ENCODE measurements at regions not wholly inside any gene's neighbourhood (a gene's known extent, or its start where the extent isn't known, plus 50 kb on each side); places are given as distances from the start of the nearest gene placed in this dataset.

DNA sequence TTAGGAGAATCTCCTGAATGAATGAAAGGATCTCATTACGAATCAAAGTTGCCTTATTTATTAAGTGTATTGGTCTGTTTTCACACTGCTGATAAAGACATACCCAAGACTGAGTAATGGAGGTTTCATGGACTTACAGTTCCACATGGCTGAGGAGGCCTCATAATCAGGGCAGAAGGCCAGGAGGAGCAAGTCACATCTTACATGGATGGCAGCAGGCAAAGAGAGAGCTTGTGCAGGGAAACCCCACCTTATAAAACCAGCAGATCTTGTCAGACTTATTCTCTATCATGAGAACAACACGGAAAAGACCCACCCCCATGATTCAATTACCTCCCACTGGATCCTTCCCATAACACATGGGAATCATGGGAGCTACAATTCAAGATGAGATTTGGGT is 785.2 kb upstream of the POU3F3 start:
- H3K79me2 ChIP-seq (ENCODE audit: insufficient read depth): no peaks in the 10 kb centered on the region
- WGBS (ENCODE audit: low lambda C conversion rate): 0% methylated on average over 2 of the region's 2 CpGs
- CTCF ChIA-PET: interaction anchor here (2.0 kb wide), 1 partner anchor 9 kb away, joined by 4 read pairs; no protein-coding TSS in a partner anchor

DNA sequence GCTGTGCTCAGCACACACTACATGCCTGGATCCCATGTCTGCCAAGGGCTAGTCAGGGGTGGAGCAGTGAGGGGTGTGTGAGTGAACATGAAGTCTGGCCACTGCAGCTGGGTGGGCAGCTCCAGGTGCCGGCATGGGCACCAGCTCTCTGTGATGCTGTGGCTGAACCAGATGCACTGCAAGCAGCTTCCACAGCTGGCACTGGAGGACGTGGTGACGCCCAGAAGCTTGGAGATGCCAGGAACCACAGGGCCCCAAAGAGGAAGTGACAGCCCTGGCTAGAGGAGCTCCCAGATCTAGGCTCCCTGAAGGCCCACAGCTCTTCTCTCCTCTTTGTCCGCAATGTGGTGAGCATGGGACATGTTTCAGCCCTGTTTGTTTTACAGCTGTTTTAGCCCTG is 776.3 kb upstream of the POU3F3 start:
- H4K20me1 ChIP-seq (ENCODE audit: insufficient read depth): no peaks in the 10 kb centered on the region
- CTCF ChIA-PET: interaction anchor here (1.5 to 2.0 kb wide), 2 partner anchors 10 to 772 kb away, joined by 4 read pairs; no protein-coding TSS in a partner anchor
- TF ChIP-seq USF1 (IDR thresholded peaks at IDR 0.05; ENCODE audit: borderline replicate concordance, low read depth): no peak
- TF ChIP-seq, protein P1, sequence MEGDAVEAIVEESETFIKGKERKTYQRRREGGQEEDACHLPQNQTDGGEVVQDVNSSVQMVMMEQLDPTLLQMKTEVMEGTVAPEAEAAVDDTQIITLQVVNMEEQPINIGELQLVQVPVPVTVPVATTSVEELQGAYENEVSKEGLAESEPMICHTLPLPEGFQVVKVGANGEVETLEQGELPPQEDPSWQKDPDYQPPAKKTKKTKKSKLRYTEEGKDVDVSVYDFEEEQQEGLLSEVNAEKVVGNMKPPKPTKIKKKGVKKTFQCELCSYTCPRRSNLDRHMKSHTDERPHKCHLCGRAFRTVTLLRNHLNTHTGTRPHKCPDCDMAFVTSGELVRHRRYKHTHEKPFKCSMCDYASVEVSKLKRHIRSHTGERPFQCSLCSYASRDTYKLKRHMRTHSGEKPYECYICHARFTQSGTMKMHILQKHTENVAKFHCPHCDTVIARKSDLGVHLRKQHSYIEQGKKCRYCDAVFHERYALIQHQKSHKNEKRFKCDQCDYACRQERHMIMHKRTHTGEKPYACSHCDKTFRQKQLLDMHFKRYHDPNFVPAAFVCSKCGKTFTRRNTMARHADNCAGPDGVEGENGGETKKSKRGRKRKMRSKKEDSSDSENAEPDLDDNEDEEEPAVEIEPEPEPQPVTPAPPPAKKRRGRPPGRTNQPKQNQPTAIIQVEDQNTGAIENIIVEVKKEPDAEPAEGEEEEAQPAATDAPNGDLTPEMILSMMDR (IDR thresholded peaks at IDR 0.05): no peak
- DNase-seq: no peak
- H3K27ac ChIP-seq (ENCODE audit: low read depth in 2 of 2, low read length in 1 of 2): no peak overlapping the region
- H3K27me3 ChIP-seq (ENCODE audit: insufficient read depth): no peaks in the 10 kb centered on the region
- no peak overlapping the region for H2AFZ ChIP-seq (ENCODE audit: low read depth)
- no peak overlapping the region for H3K9ac ChIP-seq
- no peaks in the 10 kb centered on the region for H3K4me1 ChIP-seq (ENCODE audit: control insufficient read depth in 1 of 2, insufficient read depth in 2 of 2, low read depth in 1 of 2, low read length in 1 of 2)
- no peaks in the 10 kb centered on the region for H3F3A ChIP-seq (replicated peaks; ENCODE audit: insufficient read depth)
- H3K9me2 ChIP-seq: no peaks in the 10 kb centered on the region
- H3K79me2 ChIP-seq (ENCODE audit: insufficient read depth): no peaks in the 10 kb centered on the region
- POLR2A ChIA-PET: no interaction called here
- no peaks in the 10 kb centered on the region for H3K36me3 ChIP-seq (replicated peaks in 1 of 2; ENCODE audit: control insufficient read depth in 1 of 2, insufficient read depth in 2 of 2, low read length in 1 of 2)
- WGBS (ENCODE audit: low lambda C conversion rate): 11% methylated on average over 3 of the region's 4 CpGs
- 0 out of 2 replicates have a peak, but pooled peaks cover 2% of the 10 kb centered on the region for H3K9me3 ChIP-seq
- H3K4me2 ChIP-seq: no peak overlapping the region
- H3K4me3 ChIP-seq (ENCODE audit: low read depth in 2 of 2, low read length in 1 of 2): no peak overlapping the region

More for the DNA sequence above, 785.2 kb upstream of the POU3F3 start:
- POLR2A ChIA-PET: no interaction called here
- Histone ChIP-seq H3K9me3 (no peaks in the 10 kb centered on the region), H2AFZ (ENCODE audit: low read depth) (no peak overlapping the region), H3K27me3 (ENCODE audit: insufficient read depth) (no peaks in the 10 kb centered on the region), H3K9ac (no peak overlapping the region), H3K27ac (ENCODE audit: low read depth in 2 of 2, low read length in 1 of 2) (no peak overlapping the region), H3K4me3 (ENCODE audit: low read depth in 2 of 2, low read length in 1 of 2) (no peak overlapping the region), H3K4me2 (no peak overlapping the region), H3K36me3 (replicated peaks in 1 of 2; ENCODE audit: control insufficient read depth in 1 of 2, insufficient read depth in 2 of 2, low read length in 1 of 2) (no peaks in the 10 kb centered on the region), H4K20me1 (ENCODE audit: insufficient read depth) (no peaks in the 10 kb centered on the region), H3F3A (replicated peaks; ENCODE audit: insufficient read depth) (no peaks in the 10 kb centered on the region), H3K9me2 (no peaks in the 10 kb centered on the region), H3K4me1 (ENCODE audit: control insufficient read depth in 1 of 2, insufficient read depth in 2 of 2, low read depth in 1 of 2, low read length in 1 of 2) (no peaks in the 10 kb centered on the region)
- no peak for TF ChIP-seq USF2 (IDR thresholded peaks at IDR 0.05; ENCODE audit: borderline replicate concordance, low read depth, low read length)
- TF ChIP-seq FOXM1 (IDR thresholded peaks at IDR 0.05; ENCODE audit: low read depth): no peak
- TF ChIP-seq MXI1 (IDR thresholded peaks at IDR 0.05; ENCODE audit: low read depth, low read length): no peak
- TF ChIP-seq, protein P2, sequence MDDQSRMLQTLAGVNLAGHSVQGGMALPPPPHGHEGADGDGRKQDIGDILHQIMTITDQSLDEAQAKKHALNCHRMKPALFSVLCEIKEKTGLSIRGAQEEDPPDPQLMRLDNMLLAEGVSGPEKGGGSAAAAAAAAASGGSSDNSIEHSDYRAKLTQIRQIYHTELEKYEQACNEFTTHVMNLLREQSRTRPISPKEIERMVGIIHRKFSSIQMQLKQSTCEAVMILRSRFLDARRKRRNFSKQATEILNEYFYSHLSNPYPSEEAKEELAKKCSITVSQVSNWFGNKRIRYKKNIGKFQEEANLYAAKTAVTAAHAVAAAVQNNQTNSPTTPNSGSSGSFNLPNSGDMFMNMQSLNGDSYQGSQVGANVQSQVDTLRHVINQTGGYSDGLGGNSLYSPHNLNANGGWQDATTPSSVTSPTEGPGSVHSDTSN (IDR thresholded peaks at IDR 0.05): no peak
- no peak for TF ChIP-seq CHD2 (IDR thresholded peaks at IDR 0.05; ENCODE audit: low read length, partially characterized antibody)
- no peak for TF ChIP-seq TCF12 (IDR thresholded peaks at IDR 0.05)
- no peak for TF ChIP-seq TAF1 (IDR thresholded peaks at IDR 0.05; ENCODE audit: borderline replicate concordance, low read depth, low read length)
- TF ChIP-seq RCOR1 (IDR thresholded peaks at IDR 0.05; ENCODE audit: low read length): no peak
- no peak for TF ChIP-seq NRF1 (IDR thresholded peaks at IDR 0.05; ENCODE audit: low read depth, low read length)
- TF ChIP-seq, protein P1 (IDR thresholded peaks at IDR 0.05): no peak
- no peak for TF ChIP-seq RAD21 (IDR thresholded peaks at IDR 0.05; ENCODE audit: low read length)
- no peak for TF ChIP-seq POLR2AphosphoS5 (IDR thresholded peaks at IDR 0.05; ENCODE audit: low read depth, low read length)
- no peak for TF ChIP-seq SIN3A (IDR thresholded peaks at IDR 0.05; ENCODE audit: borderline replicate concordance, low read depth, low read length)
- TF ChIP-seq NFIC (IDR thresholded peaks at IDR 0.05; ENCODE audit: borderline replicate concordance): no peak
- no peak for DNase-seq
